ENCODE measurements at regions not wholly inside any gene's neighbourhood (a gene's known extent, or its start where the extent isn't known, plus 50 kb on each side); places are given as distances from the start of the nearest gene placed in this dataset.
"Not testable (repeated sequence)": the region's sequence is repeated elsewhere in the genome, so short reads cannot be mapped to it uniquely, and the experiment has no call there.

DNA sequence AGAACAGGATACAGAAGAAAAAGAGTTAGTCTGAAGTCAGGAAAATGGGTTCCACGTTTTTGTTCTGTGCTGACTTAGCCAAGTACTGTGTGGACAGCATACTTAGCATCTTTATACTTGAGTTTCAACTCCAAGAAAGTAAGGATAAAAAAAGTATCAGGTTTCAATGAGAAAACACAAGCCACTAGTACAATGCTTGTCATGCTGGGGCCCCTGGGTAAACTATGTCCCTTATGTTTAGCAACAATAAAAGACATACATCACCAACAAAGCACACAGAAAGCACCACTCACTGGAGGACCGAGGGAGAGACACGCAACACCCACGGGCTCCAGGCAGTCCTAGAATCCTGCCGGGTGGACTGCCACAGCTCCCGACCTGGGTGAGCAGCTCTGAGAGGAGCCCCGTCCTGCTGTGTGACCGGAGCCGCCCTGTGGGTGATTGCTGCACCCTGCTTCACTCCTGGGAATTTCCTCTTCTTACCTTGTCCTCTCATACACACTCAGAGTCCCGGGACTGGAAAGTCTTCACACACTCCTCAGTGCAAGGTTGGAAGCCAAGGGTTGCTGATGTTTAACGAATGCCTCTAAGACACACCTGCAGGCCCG is 890.5 kb downstream of the BRD1 start:
- no peak for DNase-seq

DNA sequence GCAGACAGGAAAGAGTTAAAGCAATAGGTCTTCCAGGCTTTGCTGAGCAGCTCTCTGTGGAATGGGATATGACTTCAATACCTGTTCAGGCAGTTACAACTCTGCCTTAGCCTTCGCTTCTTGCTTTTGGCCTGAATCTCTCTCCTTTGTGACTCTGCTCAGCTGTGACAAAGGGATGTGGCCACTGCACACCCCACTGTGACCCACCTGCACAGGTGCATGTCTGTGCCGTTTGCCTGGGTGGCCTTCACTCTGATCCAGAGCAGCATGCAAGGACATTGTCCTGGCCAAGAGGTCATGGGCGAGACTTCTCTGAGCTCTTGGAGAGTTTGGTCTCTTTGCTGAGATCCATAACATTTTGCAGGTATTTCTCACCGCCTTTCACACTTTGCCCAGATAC is 891.3 kb downstream of the BRD1 start:
- DNase-seq, result no peak

DNA sequence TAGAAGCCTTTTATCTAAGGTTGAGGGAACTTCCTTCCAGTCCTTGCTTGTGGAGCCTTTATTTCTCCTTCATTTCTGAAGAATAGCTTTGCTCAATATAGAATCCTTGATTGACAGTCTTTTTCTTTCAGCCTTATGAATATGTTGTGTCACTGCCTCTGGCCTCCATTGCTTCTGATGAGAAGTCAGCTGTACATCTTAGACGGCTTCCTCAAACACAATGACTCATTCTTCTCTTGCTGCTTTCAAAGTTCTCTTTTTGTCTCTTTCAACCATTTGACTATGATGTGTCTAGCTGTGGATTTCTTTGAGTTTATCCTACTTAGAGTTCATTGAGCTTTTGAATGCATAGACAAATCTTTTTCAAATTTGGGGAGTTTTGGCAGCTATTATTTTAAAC is 893.2 kb downstream of the BRD1 start:
- DNase-seq, result no peak

DNA sequence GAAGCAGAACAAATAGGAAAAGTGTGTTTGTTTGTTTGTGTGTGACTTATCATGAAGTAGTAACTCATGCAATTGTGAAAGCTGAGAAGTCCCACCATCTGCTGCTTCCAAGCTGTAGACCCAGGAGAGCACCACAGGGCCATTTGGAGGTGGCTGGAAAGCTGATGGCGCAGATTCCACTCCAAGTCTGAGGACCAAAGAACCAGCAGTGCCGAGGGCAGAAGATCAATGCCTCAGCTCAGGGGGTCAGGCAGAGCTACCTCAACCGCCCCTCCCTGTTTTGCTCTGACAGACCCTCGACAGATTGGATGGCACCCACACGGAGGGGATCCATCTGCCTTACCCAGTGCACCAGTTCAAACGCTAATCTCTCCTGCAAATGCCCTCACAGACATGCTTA is 896.2 kb downstream of the BRD1 start:
- no peak for DNase-seq

DNA sequence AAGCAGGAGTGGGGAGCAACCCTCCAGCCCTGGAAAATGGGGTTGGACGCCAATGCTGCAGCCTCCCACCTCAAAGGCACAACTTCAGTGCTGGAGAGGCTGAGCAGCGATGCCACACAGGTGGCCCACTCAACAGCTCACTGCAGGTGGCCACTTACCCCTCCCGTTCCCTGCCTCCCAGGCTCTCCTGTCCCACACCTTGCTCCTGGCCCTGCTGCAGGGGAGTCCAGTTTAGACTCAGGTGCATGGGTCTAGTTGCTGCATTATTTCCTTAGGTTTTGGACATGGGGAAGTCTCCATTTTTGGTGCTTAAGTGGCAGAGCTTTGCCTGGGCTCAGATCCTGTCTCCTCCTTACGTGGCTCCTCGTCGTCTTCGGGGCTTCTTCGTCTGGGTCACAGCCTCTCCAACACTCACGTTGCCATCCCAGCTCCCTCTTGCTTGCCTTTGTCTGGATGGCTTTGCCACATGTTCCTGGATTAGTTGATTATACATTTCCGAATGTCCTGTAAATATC is 898.3 kb downstream of the BRD1 start:
- no peak for DNase-seq

DNA sequence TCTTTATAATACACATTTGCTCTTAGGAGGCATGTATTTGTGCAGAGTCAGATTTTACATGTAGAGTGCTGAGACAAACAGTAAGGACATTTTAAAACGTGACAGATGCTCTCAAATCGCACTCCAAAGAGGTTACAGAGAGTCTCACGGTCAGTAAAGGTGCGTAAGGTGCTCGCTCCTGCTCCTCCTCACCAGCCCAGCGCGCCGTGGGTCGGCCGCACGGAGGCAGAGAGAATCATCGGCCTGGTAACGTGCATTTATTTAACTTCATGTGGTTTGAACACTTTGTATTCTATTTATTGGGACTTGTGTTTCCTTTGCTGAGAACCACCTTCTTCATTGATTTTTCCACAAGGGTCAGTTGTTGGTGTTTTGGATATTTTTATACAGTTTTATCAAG is 900.1 kb downstream of the BRD1 start:
- DNase-seq, result no peak

DNA sequence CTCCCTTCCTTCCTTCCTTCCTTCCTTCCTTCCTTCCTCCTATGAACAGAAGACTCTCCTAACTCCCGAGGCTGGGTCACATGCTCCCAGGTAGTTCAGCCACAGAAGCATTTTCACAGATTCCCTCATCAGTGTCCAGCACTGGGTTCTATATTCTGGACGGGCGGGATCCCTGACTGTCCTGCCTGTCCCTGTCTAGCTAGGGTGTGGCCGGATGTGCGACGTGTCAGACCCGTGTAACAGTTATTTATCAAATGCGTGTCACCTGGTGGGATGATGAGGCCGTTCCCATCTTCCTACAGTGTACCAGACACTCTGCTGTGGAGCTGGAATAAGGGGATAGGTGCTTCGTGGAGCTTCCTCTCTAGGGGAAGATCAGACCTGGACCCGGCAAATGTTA is 901.0 kb downstream of the BRD1 start:
- DNase-seq, result no peak

DNA sequence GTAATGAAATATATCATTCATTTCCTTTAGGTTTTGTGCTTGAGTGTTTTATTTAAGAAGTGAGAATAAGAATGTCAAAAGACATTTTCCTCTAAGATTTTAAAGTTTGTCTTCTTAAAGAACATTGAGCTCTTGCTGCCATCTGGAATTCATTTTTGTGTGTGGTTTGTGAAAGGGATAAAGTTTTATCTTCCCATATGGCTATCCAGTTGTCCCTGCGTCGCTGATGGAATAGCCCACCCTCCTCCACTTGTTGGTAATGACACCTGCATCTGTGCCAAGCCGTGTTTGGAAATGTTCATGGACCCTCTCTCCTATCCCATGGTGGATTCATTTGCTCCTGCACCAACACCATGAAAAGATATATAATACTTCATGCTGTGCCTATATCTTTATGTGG is 901.5 kb downstream of the BRD1 start:
- no peak for DNase-seq

DNA sequence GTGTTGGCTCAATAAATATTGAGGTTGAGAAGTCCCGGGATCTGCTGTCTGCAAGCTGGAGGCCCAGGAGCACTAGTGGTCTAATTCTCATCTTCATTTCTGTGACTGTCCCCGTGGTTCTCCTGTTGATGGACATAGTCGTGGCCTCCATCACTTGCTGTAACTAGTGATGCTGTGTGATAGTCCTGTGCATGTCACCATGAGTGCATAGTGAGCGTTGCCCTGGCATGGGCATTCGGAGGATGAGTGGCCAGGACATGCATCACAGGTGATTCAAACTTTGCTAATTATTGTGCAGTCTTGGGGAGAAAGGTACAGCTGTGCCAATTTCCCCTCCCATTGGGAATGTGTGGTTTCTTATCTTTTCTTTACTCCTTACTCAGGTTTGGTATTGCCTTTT is 902.2 kb downstream of the BRD1 start:
- no peak for DNase-seq

DNA sequence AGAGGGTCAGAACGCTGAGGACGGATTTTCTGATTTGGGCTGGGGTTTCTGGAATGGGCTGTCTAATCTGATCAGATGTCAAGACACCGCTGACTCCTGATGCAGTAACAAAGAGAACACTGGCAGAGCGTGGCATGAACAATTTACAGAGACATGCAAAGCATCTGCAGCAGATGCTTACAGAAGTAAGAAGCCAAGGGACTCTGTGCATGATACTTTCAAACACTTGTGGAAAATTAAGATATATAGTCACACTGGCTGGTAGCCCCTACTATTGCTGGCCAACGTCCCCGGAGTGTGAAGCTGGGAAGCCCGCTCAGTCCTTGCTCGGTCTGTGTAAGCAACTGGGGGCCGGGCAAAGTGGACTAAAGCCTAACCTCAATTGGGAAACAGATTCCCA is 903.7 kb downstream of the BRD1 start:
- DNase-seq, result no peak

DNA sequence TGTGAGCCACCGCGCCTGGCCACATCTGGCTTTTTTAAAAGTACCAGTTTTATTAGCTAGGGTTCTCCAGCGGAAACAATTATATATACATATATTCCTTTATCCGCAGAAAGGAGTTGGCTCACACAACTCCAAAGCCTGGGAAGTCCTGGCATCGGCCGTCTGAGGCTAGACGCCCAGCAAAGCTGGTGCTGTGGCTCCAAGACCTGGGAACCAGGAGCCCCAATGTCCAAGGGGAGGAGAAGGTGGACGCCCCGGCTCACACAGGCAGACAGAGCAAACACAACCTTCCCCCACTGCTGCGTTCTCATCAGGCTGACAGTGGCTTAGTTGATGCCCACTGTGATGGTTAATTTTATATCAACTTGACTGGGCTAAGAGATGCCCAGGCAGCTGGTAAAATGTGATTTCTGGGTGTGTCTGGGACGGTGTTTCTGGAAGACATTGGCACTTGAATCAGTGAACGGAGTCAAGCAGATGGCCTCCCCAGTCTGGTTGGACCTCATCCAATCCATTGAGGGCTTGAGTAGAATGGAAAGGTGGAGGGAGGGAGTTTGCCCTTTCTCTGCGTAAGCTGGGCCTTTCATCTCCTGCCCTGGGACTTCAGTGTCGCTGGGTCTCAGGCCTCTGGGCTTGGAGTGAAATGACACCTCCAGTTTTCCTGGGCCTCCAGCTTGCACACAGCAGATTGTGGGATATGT is 904.4 kb downstream of the BRD1 start:
- peak in 1 of 2 experiments; percentile 67 for DNase-seq

DNA sequence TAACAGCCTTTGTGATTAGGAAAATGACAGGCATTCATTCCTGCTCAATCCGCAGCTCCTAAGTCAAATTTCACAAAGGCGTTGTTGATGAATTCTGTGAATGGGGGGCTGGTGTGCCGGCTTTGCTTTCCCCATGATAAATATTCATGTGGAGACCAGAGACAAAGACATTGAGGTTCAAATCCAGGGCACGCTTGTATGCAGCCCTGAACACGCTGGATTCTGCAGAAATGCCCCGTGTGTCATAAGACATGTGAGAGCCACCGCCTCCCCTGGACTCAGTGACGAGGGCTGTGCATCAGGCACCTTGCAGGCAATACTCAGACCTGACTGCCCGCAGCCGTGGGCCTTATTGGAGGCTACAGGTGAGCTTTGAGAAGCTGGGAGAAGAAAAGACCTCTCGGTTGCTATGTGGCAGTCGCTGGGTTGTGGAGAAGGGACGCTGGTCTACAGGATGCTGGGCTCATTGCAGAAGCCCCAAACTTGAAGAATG is 906.2 kb downstream of the BRD1 start:
- no peak for DNase-seq

DNA sequence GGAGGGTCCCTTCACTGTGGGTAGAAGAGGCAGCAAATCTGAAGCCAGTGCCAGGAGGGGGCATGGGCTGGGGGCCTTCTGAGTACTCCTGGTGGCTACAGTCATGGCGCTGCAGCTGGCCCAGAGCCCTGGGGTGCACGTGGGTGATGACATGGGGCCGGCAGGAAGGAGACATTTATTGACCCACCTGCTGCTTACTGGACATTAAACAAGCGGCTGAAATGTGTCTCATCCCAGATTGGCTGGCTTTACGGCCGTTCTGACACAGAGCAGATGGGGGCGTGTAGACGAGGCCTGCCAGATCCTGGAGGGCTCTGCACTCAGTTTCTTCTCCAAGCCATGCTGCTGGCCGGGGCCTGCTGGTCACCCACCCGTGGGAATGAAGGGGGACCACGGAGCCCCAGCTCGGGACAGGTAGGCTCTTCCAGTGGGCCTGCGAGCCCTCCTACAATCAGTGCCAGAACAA is 906.9 kb downstream of the BRD1 start:
- DNase-seq, result no peak

DNA sequence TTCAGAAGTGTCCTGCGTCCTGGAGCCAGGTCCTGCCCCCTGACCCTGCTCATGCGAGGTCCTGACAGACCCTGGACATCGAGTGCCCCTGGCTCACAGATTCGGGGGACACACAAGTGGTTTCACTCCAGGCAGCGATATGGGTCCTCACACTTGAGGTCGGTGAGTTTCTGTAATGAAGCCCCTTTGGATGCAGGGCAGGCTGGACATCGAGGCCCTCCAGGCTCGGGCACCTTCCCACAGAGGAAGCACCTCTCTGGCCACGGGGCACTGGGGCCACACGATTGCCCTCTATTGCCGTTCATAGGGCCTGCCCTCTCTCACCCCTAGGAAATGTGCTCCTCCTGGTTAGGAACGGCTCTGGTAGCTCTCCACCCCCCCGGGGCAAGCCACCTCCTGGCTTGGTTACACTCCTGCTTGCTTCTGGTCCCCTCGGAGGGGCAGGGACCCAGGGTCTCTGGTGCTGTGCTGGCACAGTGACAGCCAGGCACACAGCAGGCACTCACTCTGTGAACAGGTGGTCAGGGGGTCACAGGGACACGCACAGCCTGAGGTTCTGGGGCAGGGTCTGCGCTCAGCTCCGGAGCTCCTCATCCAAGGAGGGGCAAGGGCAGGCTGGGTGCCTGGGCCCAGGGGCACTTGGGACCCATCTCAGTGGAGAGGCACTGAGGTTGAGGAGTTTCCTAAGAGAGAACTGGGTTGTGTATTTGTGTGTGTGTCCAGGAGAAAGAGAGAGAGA is 907.7 kb downstream of the BRD1 start:
- DNase-seq, result no peak

DNA sequence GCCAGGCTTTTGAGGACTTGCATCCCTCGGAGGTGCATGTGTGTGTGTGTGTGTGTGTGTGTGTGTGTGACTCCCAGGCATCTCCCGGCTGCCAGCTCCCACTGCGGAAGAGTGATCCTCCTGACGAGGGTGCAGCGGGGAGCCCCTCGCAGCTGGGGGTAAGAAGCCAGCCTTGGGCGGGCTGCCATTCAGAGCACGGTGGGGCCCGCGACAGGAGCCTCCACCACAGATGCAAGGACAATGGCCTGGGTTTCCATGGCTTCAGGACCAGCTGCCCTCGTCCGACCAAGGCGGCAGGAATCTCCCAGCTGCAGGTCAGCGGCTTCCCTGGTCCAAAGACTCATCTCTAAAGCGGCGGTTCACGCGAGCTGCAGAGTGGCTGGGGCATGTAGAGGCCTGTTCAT is 908.5 kb downstream of the BRD1 start:
- peak in 1 of 2 experiments; percentile 32 for DNase-seq

DNA sequence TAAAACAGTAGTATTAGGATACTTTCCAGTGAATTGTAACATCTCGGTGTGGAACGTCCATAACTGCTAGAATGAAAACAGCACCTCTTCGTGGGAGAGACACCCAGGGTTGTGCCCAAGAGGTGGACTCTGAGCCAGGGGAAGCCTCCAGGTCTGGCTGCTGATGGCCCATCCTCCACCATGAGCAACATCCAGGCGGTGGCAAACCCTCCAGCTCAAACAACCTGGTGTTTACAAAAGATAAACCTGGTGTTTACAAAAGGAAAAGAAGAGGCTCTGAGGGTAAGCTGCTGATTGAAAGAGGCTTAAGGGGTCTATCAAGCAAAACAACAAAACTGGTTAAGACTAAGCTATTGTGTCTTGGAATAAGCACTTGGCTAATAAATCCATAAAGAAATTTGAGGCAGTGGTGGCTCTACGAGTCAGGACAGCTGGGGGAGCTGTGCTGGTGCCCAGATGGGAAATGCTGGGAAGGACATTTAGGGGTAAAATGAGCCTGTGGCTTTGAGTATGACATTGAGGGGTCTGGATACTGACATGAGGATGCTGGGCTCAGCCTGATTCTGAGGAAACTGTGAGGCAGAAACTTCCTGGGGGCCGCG is 909.0 kb downstream of the BRD1 start:
- DNase-seq, result no peak

DNA sequence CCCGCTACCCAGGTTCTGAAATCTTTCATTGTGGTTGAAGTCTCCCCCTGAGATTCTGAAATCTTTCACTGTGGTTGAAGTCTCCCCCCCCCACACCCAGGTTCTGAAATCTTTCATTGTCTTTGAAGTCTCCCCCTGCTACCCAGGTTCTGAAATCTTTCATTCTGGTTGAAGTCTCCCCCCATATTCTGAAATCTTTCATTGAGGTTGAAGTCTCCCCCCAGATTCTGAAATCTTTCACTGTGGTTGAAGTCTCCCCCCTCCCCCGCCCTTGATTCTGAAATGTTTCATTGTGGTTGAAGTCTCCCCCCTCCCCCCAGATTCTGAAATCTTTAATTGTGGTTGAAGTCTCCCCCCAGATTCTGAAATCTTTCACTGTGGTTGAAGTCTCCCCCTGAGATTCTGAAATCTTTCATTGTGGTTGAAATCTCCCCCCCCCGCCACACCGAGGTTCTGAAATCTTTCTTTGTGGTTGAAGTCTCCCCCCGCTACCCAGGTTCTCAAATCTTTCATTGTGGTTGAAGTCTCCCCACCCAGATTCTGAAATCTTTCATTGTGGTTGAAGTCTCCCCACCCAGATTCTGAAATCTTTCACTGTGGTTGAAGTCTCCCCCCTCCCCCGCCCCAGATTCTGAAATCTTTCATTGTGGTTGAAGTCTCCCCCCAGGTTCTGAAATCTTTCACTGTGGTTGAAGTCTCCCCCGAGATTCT is 915.2 kb downstream of the BRD1 start:
- DNase-seq, result not testable (repeated sequence)

DNA sequence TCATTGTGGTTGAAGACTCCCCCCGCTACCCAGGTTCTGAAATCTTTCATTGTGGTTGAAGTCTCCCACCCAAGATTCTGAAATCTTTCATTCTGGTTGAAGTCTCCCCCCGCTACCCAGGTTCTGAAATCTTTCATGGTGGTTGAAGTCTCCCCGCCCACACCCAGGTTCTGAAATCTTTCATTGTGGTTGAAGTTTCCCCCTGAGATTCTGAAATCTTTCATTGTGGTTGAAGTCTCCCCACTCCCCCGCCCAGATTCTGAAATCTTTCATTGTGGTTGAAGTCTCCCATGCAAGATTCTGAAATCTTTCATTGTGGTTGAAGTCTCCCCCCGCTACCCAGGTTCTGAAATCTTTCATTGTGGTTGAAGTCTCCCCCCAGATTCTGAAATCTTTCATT is 916.0 kb downstream of the BRD1 start:
- not testable (repeated sequence) for DNase-seq

DNA sequence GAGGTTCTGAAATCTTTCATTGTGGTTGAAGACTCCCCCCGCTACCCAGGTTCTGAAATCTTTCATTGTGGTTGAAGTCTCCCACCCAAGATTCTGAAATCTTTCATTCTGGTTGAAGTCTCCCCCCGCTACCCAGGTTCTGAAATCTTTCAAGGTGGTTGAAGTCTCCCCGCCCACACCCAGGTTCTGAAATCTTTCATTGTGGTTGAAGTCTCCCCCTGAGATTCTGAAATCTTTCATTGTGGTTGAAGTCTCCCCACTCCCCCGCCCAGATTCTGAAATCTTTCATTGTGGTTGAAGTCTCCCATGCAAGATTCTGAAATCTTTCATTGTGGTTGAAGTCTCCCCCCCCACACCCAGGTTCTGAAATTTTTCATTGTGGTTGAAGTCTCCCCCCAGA is 916.6 kb downstream of the BRD1 start:
- not testable (repeated sequence) for DNase-seq

DNA sequence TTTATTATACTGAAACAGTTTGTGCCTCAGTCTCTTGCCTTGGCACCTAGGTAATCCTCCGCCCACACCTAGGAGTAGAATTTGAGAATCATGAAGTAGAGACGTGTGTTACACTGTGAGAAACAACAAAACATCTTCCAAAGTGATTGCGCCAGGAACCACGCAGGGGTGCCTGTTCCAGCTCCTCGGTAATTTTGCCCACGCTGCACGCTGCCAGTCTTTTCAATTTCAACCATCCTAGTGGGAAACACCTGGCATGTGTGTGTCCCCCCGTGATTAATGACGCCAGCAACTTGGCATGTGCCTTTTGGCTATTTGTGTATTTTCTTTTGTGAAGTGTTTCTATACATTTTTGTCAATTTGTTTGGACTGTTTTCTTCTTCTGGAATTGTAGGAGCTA is 919.1 kb downstream of the BRD1 start:
- DNase-seq, result no peak

DNA sequence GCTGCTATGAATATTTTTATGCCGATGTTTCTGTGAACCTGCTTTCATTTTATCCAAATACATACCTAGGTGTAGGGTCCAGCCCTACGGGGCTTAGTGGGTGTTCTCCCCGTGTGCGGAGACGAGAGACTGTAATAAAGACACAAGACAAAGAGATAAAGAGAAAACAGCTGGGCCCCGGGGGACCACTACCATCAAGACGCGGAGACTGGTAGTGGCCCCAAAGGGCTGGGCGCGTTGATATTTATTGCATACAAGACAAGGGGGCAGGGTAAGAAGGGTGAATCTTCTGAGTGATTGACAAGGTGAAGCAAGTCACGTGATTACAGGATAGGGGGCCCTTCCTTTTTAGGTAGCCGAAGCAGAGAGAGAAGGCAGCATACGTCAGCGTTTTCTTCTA is 920.1 kb downstream of the BRD1 start:
- no peak for DNase-seq

DNA sequence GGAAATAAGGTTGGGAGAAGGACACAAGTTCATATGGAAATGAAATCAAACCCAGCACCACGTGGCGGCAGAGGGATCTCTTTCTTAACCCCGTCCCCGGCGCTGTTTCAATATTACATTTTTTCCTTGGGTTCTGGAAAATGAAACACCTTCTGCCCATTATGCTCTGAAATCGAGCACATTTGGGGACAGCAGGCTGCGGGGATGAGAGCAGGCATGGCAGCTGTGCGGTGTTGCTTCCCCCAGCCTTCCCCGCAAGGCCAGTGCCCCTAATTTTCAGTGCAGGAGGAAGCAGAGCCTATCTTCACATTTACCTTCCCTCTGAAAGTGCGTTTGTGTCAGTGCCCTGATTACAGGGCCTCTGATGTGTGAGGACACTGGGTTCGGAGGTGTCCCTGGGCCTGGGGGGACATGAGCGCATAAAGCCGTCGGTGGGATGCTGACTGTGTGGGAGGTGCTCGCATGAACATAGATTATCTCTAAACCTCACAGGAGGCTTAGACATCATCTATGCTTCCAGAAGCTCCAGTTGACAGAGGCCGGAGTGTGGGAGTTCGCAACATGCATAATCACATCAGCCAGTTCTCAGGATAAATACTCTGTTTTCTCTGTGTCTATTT is 921.3 kb downstream of the BRD1 start:
- no peak for DNase-seq
